ENCODE measurements at regions not wholly inside any gene's neighbourhood (a gene's known extent, or its start where the extent isn't known, plus 50 kb on each side); places are given as distances from the start of the nearest gene placed in this dataset.

- no peak for DNase-seq (ENCODE audit: low read depth)
Measured at GRCh38 chr12:24414480-24414879, 465.0 kb upstream of the SOX5 start.

DNA sequence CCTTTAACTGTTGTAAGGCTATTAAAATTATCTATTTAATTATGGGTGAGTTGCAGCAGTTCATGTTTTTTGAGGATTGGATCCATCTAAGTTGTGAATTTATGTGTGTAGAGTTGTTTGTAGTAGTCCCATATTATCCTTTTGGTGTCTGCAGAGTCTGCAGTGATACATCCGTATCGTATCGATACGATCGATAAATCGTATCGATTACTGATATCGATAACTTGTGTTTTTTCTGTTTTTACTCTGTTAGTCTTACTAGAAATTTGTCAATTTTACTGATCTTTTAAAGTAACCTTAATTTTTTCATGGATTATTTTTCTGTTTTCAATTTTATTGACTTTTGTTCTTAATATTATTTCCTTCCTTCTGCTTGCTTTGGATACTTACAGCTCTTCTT lies 462.5 kb upstream of the SOX5 start:
- DNase-seq (ENCODE audit: low read depth) = no peak

DNA sequence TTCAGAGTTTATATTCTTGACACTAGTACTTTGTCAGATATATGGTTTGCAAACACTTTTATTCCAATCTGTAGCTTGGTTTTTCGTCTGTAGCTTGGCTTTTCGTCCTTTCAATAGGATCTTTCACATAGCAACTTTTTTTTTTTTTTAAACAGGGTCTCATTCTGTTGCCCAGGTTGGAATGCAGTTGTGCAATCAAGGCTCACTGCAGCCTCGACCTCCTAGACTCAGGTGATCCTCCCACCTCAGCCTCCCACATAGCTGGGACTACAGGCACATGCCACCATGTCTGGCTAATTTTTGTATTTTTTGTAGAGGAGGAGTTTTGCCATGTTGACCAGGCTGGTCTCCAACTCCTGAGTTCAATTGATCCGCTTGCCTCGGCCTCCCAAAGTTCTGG lies 460.4 kb upstream of the SOX5 start:
- DNase-seq (ENCODE audit: low read depth) = no peak

- DNase-seq (ENCODE audit: low read depth) = no peak
Measured at GRCh38 chr12:24408305-24408704, 458.8 kb upstream of the SOX5 start.

DNA sequence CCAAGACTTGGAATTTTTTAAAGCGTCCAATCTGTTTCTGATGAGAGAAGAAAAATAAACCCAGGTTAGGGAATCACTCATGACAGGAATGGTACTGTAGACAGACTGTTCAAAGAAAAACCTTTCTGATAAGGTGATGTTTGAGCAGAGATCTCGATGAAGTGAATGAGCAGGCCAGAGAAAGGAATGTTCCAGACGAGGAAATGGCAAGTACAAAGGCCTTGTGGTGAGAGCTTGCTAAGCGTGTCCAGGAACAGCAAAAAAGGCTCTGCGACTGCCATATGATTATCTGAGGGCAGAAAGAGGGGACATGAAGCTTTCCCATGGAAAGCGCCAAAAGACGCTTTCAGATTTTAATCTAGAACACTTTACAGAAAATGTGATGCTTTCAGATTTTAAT lies 458.4 kb upstream of the SOX5 start:
- DNase-seq (ENCODE audit: low read depth) = no peak

DNA sequence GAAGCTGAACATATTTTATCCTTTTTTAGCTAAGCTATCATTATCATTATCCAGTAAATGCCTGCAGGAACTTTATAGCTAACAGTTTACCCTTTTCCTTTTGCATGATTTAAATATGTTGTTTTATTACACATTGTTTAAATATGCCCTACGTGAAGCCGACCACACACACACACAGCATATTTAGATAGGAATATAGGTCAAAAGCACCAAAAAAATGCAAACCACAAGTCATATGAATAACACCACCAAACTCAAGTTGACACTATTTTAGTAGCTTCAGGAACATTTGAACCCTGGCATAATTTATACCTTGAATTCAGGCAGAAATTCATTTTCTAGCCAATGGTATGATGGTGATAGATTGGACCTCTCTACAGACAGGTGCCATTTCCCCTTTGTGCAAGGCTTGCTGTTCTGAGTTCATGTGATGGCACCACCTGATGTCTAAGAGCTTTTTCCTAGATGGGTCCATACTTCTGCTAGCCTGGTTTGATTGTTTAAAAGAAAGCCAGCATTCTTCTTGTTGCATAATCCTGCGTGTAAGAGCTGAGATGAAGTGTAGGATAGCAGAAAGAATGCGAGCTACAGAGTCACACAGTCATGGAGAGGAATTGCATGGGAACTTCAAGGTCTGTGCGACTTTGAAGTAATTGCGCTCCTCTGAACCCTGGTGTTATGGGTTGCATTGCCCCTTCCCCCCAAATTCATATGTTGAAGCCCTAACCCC lies 454.8 kb upstream of the SOX5 start:
- DNase-seq (ENCODE audit: low read depth) = no peak

GRCh38 chr12:24400533-24400932 lies 451.1 kb upstream of the SOX5 start:
- no peak for DNase-seq (ENCODE audit: low read depth)

DNA sequence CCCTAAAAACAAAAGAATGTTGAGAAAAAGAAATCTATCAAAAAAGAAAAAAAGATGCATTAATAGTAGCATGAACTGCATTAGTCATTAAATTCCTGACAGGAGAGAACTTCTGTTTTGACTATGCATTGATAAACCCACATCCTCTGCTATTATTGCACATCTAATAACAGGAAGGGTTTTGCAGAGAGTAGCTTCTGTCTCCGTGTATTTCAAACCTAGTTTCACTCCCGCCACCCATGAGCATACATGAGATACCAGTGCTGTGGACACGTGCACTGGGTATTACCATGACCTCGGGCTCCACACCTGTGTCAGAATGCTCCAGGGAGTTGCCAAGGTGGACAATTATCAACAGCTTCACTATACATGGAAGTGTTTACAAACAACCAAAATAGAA lies 449.1 kb upstream of the SOX5 start:
- DNase-seq (ENCODE audit: low read depth) = no peak

- no peak for DNase-seq (ENCODE audit: low read depth)
Measured at GRCh38 chr12:24396224-24396623, 446.8 kb upstream of the SOX5 start.

GRCh38 chr12:24394246-24394645 lies 444.8 kb upstream of the SOX5 start:
- DNase-seq (ENCODE audit: low read depth) = no peak

GRCh38 chr12:24393071-24393470 lies 443.6 kb upstream of the SOX5 start:
- DNase-seq (ENCODE audit: low read depth) = no peak

GRCh38 chr12:24389394-24389793 lies 439.9 kb upstream of the SOX5 start:
- DNase-seq (ENCODE audit: low read depth) = no peak

- no peak for DNase-seq (ENCODE audit: low read depth)
Measured at GRCh38 chr12:24387381-24387780, 437.9 kb upstream of the SOX5 start.

DNA sequence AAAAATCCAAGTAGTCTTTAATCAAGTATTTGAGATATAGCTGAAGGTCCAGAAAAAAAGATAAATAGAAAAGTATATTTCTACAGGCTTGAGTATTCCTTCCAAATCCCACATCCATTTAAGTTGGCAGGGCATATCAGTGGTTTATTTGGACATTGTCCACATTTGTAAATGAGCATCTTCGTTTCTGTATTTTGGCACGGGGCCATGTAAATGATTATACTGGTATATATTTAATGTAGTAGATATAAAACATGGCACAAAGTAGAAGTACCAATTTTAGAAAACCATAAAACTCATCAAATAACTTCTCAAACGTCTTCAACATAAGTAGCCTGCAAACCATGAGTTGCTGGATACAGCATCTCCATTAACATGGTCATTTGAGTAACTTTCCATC lies 437.4 kb upstream of the SOX5 start:
- no peak for DNase-seq (ENCODE audit: low read depth)

DNA sequence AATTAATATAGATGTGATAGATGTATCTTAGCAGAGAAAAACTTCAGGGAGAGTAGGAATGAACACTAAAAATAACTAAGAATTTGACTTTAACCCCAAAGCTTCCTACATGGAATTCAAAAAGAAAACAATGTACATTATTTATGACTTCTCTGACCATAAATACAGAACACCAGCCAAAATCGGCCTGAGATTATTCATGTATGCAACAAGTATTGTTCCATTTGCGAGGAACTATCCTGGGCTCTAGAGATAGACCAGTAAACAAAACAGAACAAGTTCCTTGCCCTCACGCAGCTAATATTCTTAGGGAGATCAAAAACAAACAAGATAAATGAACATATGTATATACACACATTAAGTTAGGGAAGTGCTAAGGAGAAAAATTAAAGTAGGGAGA lies 432.3 kb upstream of the SOX5 start:
- no peak for DNase-seq (ENCODE audit: low read depth)

- DNase-seq (ENCODE audit: low read depth) = no peak
Measured at GRCh38 chr12:24379861-24380521, 430.5 kb upstream of the SOX5 start.

GRCh38 chr12:24379433-24379832 lies 430.0 kb upstream of the SOX5 start:
- no peak for DNase-seq (ENCODE audit: low read depth)

GRCh38 chr12:24378548-24379407 lies 429.3 kb upstream of the SOX5 start:
- no peak for DNase-seq (ENCODE audit: low read depth)

GRCh38 chr12:24374452-24374851 lies 425.0 kb upstream of the SOX5 start:
- no peak for DNase-seq (ENCODE audit: low read depth)

DNA sequence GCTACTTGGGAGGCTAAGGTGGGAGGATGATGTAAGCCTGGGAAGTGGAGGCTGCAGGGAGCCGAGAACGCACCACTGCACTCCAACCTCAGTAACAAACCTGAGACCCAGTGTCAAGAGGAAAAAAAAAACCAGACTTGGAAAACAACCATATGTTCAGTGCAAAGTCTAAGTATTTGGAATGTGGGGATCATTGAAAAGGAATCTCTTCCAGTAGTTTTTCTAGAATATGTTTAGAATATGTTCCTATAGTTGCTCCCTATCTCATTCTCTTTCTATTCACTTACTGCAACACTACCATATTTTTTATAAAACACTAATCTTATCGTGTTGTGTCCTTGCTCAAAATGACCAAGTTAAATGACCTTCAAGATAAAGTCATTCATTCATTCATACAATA lies 423.5 kb upstream of the SOX5 start:
- no peak for DNase-seq (ENCODE audit: low read depth)

DNA sequence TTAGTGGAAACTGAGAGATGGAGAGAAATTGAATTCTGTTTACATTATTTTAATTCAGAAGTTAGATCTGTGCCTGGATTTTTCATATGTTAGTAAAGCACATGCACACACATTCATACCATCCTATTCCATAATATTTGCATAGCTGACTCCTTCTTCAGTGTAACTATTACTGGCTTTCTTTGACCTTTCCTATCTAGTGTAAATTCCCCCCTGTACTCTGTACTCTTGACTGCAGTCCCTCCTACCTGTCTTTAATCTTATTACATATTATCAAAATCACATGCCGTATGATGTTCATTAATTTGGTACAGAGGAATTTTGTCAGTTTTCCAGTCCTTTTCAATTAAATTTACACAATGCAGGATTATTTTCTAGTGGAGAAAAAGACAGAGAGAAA lies 417.0 kb upstream of the SOX5 start:
- DNase-seq (ENCODE audit: low read depth) = no peak

GRCh38 chr12:24364921-24365320 lies 415.5 kb upstream of the SOX5 start:
- DNase-seq (ENCODE audit: low read depth) = no peak

GRCh38 chr12:24363177-24363754 lies 413.8 kb upstream of the SOX5 start:
- DNase-seq (ENCODE audit: low read depth) = no peak
